Gastroesophageal sphincter (tissue), 4 donors: ENCODE measurements at regions not wholly inside any gene's neighbourhood (a gene's known extent, or its start where the extent isn't known, plus 50 kb on each side); places are given as distances from the start of the nearest gene placed in this dataset.

ENCODE experiments used
- ATAC-seq: fragments of 150-250 bp; one replicate; pipeline ENCODE4 v1.9.1; 2016; ENCODE audit warnings: mild to moderate bottlenecking, moderate library complexity
- H3K27ac ChIP-seq, 4 donors: fragments of 200-600 bp; sonication (generic) in 3 of 4; 1 replicate in 3 of 4; 2 replicates in 1 of 4; pipeline ENCODE4 v1.5.1; 2016 to 2019
- H3K27me3 ChIP-seq: fragments of 200-600 bp; sonication (generic); one replicate; pipeline ENCODE4 v1.5.1; 2019
- H3K36me3 ChIP-seq, 2 donors: fragments of 200-600 bp; sonication (generic); one replicate each; pipeline ENCODE4 v1.5.1; 2019; ENCODE audit warnings: control low read depth in 1 of 2
- H3K4me1 ChIP-seq, 3 donors: fragments of 200-600 bp; sonication (generic); 1 replicate in 2 of 3; 2 replicates in 1 of 3; pipeline ENCODE4 v1.5.1; 2016 to 2019; ENCODE audit warnings: control low read depth in 2 of 3
- H3K4me3 ChIP-seq, 2 donors: fragments of 200-600 bp; sonication (generic); one replicate each; pipeline ENCODE4 v1.5.1; 2019; ENCODE audit warnings: mild to moderate bottlenecking in 1 of 2, moderate library complexity in 1 of 2
- H3K9me3 ChIP-seq, 3 donors: fragments of 200-600 bp; sonication (generic); one replicate each; pipeline ENCODE4 v1.5.1; 2017 to 2019; ENCODE audit warnings: control low read depth in 2 of 3
- EP300 ChIP-seq: sonication (generic); formaldehyde crosslinking; IDR thresholded peaks from one replicate; pipeline ENCODE4 v1.6.1; 2017; ENCODE audit warnings: antibody characterized with exemption, mild to moderate bottlenecking
- POLR2A ChIP-seq, 2 donors: fragments of 450-650 bp; IDR thresholded peaks; one replicate each; pipeline ENCODE4 v1.6.1; 2017; ENCODE audit warnings: antibody characterized with exemption in 2 of 2, mild to moderate bottlenecking in 2 of 2, moderate library complexity in 1 of 2
- POLR2AphosphoS5 ChIP-seq: sonication (generic); formaldehyde crosslinking; IDR thresholded peaks from one replicate; pipeline ENCODE4 v1.6.1; 2017; ENCODE audit warnings: antibody characterized with exemption
- WGBS, 2 donors: methylation state at CpG; one replicate each; pipeline ENCODE4 v1.1.5; 2018; ENCODE audit warnings: low coverage in 1 of 2; 5-methylcytosine and 5-hydroxymethylcytosine counted together
- TF ChIP-seq, protein P1 (sequence below), 4 experiments: fragments of 200-600 bp in 2 of 4; fragments of 450-650 bp in 2 of 4; sonication (generic) in 1 of 4; IDR thresholded peaks; one replicate each; pipeline ENCODE4 v1.5.1; 2017 to 2019; ENCODE audit warnings: antibody characterized with exemption in 4 of 4, mild to moderate bottlenecking in 2 of 4, moderate library complexity in 2 of 4

- TF ChIP-seq EP300 (no peak), POLR2AphosphoS5 (no peak)
- Histone ChIP-seq H3K27ac (no peak overlapping the region), H3K4me3 (no peak overlapping the region), H3K9me3 (peaks cover 0 to 5% (median 0%) of the 10 kb centered on the region in 3 donors), H3K27me3 (no peaks in the 10 kb centered on the region), H3K36me3 (no peaks in the 10 kb centered on the region), H3K4me1 (no peaks in the 10 kb centered on the region)
- no peak for ATAC-seq
Observed at GRCh38 chr5:32981061-32981460, 269.9 kb downstream of the NPR3 start.

- WGBS, 2 donors = 80 to 81% methylated on average over 3 to 4 of the region's 4 CpGs
- H3K27ac ChIP-seq = no peak overlapping the region
- H3K9me3 ChIP-seq = peaks cover 0 to 5% (median 0%) of the 10 kb centered on the region in 3 donors
- no peaks in the 10 kb centered on the region for H3K36me3 ChIP-seq
- no peaks in the 10 kb centered on the region for H3K4me1 ChIP-seq
- TF ChIP-seq, protein P1, sequence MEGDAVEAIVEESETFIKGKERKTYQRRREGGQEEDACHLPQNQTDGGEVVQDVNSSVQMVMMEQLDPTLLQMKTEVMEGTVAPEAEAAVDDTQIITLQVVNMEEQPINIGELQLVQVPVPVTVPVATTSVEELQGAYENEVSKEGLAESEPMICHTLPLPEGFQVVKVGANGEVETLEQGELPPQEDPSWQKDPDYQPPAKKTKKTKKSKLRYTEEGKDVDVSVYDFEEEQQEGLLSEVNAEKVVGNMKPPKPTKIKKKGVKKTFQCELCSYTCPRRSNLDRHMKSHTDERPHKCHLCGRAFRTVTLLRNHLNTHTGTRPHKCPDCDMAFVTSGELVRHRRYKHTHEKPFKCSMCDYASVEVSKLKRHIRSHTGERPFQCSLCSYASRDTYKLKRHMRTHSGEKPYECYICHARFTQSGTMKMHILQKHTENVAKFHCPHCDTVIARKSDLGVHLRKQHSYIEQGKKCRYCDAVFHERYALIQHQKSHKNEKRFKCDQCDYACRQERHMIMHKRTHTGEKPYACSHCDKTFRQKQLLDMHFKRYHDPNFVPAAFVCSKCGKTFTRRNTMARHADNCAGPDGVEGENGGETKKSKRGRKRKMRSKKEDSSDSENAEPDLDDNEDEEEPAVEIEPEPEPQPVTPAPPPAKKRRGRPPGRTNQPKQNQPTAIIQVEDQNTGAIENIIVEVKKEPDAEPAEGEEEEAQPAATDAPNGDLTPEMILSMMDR (IDR thresholded peaks at IDR 0.05) = no peak
- TF ChIP-seq POLR2A (IDR thresholded peaks at IDR 0.05) (no peak), POLR2AphosphoS5 (no peak), EP300 (no peak)
- no peak overlapping the region for H3K4me3 ChIP-seq
- no peaks in the 10 kb centered on the region for H3K27me3 ChIP-seq
- ATAC-seq = no peak
Observed at GRCh38 chr5:32984851-32985610, 273.9 kb downstream of the NPR3 start.

GRCh38 chr5:32989815-32990214 lies 278.7 kb downstream of the NPR3 start:
- no peak overlapping the region for H3K27ac ChIP-seq
- ATAC-seq = no peak
- TF ChIP-seq EP300 (no peak), POLR2AphosphoS5 (no peak), POLR2A (IDR thresholded peaks at IDR 0.05) (no peak)
- TF ChIP-seq, protein P1 (IDR thresholded peaks at IDR 0.05) = no peak

DNA sequence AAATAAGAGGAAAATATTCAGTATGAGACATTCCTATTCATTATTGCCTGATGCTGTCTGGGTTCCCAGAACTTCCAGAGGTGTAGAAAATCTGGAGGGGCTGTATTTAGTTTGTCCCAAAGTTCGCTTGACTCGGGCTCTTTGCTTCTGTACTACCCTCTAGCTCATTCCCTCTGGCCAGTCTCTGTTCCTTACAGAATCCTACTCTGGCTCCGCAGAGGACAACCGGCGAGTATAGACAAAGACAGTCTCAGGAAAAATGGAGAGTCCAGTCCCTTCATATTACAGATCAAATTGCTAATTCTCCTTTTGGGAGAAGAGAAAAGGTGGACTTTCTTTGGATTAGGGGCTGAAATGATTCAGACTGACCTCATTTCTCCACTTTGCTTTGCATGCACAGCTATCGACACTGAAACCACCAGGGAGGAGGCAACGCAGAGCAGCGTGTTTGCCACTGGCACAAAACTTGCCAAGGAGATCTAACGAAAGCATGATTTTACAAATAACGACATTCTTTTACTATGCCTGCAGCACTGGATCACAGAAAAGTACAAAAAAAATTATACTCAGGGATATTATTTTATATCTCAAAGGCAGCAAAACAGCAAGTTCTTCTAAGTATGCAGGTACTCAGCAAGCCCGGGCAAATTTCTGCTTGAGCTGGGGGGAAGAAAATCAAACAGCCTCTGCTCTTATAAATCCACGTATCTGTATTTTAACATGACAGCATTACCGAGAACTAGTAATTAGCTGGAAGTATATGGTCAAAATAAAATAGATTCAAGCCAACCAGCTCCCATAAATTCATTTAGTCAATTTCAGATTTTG lies 279.7 kb downstream of the NPR3 start:
- TF ChIP-seq POLR2A (IDR thresholded peaks at IDR 0.05) = no peak
- TF ChIP-seq POLR2AphosphoS5 = no peak
- TF ChIP-seq EP300 = no peak
- TF ChIP-seq, protein P1 (IDR thresholded peaks at IDR 0.05) = no peak
- no peaks in the 10 kb centered on the region for H3K36me3 ChIP-seq
- H3K4me1 ChIP-seq = no peaks in the 10 kb centered on the region
- ATAC-seq = no peak
- H3K9me3 ChIP-seq = no peaks in the 10 kb centered on the region
- H3K4me3 ChIP-seq = no peak overlapping the region
- 82 to 83% methylated on average over 12 of the region's 13 CpGs for WGBS, 2 donors
- H3K27me3 ChIP-seq = no peaks in the 10 kb centered on the region
- no peak overlapping the region for H3K27ac ChIP-seq

More at GRCh38 chr5:32989815-32990214, 278.7 kb downstream of the NPR3 start:
- Histone ChIP-seq H3K27me3 (no peaks in the 10 kb centered on the region), H3K9me3 (no peaks in the 10 kb centered on the region), H3K4me3 (no peak overlapping the region), H3K4me1 (no peaks in the 10 kb centered on the region), H3K36me3 (no peaks in the 10 kb centered on the region)
- 86 to 89% methylated on average over 1 of the region's 5 CpGs for WGBS, 2 donors

- Histone ChIP-seq H3K27ac (no peak overlapping the region), H3K36me3 (no peaks in the 10 kb centered on the region), H3K4me1 (no peaks in the 10 kb centered on the region), H3K4me3 (no peak overlapping the region), H3K9me3 (no peaks in the 10 kb centered on the region), H3K27me3 (no peaks in the 10 kb centered on the region)
- no peak for ATAC-seq
- WGBS, 2 donors = 93 to 95% methylated on average over 8 of the region's 9 CpGs
- TF ChIP-seq POLR2AphosphoS5 (no peak), POLR2A (IDR thresholded peaks at IDR 0.05) (no peak)
Observed at GRCh38 chr5:32991421-32991815, 280.3 kb downstream of the NPR3 start.

- WGBS, 2 donors = 100% methylated on average over 1 of the region's 1 CpG; no CpG with 5 or more reads in 1 of the 2 donors
- Histone ChIP-seq H3K9me3 (peaks cover 0 to 13% (median 0%) of the 10 kb centered on the region in 3 donors), H3K27me3 (no peaks in the 10 kb centered on the region), H3K27ac (no peak overlapping the region), H3K36me3 (no peaks in the 10 kb centered on the region), H3K4me1 (no peaks in the 10 kb centered on the region), H3K4me3 (no peak overlapping the region)
- no peak for ATAC-seq
- TF ChIP-seq EP300 (no peak), POLR2AphosphoS5 (no peak), POLR2A (IDR thresholded peaks at IDR 0.05) (no peak)
- TF ChIP-seq, protein P1 (IDR thresholded peaks at IDR 0.05) = no peak
Observed at GRCh38 chr5:32996336-32996735, 285.2 kb downstream of the NPR3 start.
